ENCODE measurements at regions not wholly inside any gene's neighbourhood (a gene's known extent, or its start where the extent isn't known, plus 50 kb on each side); places are given as distances from the start of the nearest gene placed in this dataset.

DNA sequence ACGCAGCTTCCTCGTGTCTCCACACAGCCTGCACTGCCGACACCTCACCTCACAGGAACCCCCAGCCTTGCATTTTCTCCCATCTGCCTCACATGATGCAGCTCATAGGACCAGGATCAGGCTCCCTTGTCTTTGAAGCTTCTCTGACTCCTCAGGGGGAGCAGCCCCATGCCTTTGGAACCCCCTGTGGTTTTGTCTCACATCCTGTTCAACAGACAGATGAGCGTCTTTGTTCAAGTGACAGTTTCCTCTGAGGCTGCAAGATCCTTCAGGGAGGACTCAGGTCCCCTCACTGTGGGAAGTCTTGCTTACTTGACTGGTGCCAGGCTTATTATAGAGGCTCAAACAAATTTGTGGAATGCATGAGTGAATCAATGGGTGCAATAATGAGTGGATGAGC is 667.1 kb downstream of the INHBA start:
- peaks cover 3% of the 10 kb centered on the region for H3K9me3 Mint-ChIP-seq
- no peaks in the 10 kb centered on the region for H3K36me3 Mint-ChIP-seq (ENCODE audit: low read depth)
- no peak overlapping the region for H3K27ac Mint-ChIP-seq
- no peaks in the 10 kb centered on the region for H3K4me1 Mint-ChIP-seq (ENCODE audit: low read depth)
- no peak overlapping the region for H3K4me3 Mint-ChIP-seq
- no peaks in the 10 kb centered on the region for H3K27me3 Mint-ChIP-seq (ENCODE audit: low read depth)

DNA sequence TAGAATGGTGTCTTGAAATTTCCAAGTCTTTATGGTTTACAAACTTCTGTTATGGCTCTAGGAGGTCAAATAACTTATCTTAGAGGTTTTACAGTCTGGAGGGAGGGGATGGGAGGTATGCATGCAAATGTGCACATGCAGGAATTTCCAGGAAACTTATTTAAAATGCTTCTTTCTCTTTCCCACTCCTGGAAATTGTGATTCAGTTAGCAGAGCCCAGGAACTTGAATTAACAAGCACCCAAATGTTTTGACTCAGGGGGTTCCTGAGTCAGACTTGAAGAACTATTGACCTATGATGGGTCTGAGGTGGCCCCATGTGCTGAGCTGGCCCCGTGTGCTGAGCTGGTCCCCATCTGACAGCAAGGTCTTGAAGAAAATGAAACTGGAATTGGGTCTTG is 669.4 kb downstream of the INHBA start:
- Mint-ChIP-seq H3K4me3 (no peak overlapping the region), H3K9me3 (peaks cover 7% of the 10 kb centered on the region), H3K27me3 (ENCODE audit: low read depth) (no peaks in the 10 kb centered on the region), H3K4me1 (ENCODE audit: low read depth) (no peaks in the 10 kb centered on the region), H3K36me3 (ENCODE audit: low read depth) (no peaks in the 10 kb centered on the region), H3K27ac (no peak overlapping the region)

DNA sequence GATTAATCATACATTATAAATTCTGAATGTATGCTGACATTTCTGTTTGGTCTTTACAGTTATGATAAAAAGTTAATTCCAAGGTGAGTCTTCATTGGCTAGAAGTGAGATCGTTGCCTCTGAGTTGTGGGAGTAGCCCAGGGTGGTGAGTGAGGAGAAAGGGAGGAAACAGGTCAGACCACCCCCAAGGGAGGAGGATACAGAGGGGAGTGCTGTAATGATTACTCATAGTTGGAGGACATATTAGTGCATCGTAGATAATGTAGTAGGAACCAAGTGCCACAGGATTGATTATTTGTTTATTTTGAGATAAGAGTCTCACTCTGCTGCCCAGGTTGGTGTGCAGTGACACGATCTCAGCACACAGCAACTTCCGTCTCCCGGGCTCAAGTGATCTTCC is 672.2 kb downstream of the INHBA start:
- Mint-ChIP-seq H3K27me3 (ENCODE audit: low read depth) (no peaks in the 10 kb centered on the region), H3K9me3 (peaks cover 14% of the 10 kb centered on the region), H3K4me1 (ENCODE audit: low read depth) (no peaks in the 10 kb centered on the region), H3K36me3 (ENCODE audit: low read depth) (no peaks in the 10 kb centered on the region), H3K4me3 (no peak overlapping the region), H3K27ac (no peak overlapping the region)

DNA sequence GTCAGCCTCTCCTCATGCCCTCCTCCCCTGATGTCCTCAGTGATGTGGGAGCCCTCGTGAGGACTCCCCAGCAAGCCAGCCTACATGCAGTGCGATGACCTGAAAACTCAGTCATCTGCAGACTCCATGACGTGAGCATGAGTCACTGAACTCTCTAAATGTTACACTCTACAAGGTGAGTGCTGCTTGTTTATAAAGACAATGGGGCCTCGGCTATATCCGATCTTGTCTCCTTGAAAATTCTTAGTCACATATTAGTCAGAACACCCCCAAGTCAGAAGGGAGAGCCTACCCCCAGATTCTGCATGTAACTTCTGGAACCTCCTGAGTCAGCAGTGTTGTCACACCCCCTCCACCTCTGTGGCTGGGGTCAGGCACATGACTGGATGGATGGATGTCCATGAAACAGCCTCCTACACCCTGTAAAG is 673.8 kb downstream of the INHBA start:
- no peak overlapping the region for H3K27ac Mint-ChIP-seq
- H3K27me3 Mint-ChIP-seq (ENCODE audit: low read depth), result no peaks in the 10 kb centered on the region

DNA sequence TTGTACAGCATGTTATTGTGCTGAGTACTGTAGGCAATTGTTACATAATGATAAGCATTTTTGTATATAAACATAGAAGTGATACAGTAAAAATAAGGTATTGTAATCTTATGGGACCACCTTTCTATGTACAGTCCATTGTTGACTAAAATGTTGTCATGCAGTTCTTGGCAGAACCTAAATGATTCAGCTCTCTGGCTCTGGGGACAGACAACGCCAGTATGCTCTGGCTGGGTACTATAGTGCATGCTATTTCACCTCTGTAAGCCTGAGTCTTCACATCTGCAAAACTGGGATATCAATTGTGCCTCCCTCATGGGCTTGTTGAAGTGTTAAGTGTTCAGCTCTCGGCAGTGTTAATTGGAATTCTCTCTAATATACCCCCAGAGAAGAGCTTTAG is 674.3 kb downstream of the INHBA start:
- H3K27ac Mint-ChIP-seq, result no peak overlapping the region
- no peaks in the 10 kb centered on the region for H3K36me3 Mint-ChIP-seq (ENCODE audit: low read depth)
- H3K4me1 Mint-ChIP-seq (ENCODE audit: low read depth), result no peaks in the 10 kb centered on the region
- no peak overlapping the region for H3K4me3 Mint-ChIP-seq
- peaks cover 14% of the 10 kb centered on the region for H3K9me3 Mint-ChIP-seq
- H3K27me3 Mint-ChIP-seq (ENCODE audit: low read depth), result no peaks in the 10 kb centered on the region

More for the DNA sequence above, 673.8 kb downstream of the INHBA start:
- H3K36me3 Mint-ChIP-seq (ENCODE audit: low read depth), result no peaks in the 10 kb centered on the region
- H3K4me1 Mint-ChIP-seq (ENCODE audit: low read depth), result no peaks in the 10 kb centered on the region
- H3K4me3 Mint-ChIP-seq, result no peak overlapping the region
- H3K9me3 Mint-ChIP-seq, result peaks cover 14% of the 10 kb centered on the region

DNA sequence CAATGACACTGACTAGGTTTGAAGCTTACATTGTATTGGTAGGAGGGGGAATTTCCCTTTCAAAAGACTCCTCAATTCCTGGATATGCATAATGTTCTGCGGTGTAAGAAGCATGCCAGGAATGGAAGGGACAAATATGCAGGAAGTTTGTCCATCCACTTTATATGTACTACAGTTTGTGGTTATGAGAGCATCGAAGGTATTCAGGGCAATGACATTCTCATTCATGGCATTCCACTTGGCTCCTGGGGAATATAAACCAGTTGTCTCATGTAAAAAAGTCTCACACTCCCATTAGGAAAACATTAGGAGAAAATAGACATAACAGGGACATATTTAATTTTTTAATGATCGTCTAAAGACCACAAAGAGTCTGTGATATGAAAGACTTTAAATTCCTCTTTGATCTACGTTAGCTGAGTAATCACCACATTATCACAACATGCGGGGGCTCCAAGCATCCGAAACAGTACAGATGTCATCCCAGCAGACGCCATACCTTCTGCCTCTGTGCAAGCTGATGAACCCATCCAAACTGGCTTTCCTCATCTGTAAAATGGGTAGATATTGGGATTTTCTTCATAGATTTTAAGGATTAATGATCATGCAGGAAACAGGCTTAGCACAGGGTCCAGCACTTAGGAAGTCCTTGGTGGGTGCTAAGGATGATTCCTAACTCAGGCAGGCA is 675.3 kb downstream of the INHBA start:
- no peaks in the 10 kb centered on the region for H3K4me1 Mint-ChIP-seq (ENCODE audit: low read depth)
- no peak overlapping the region for H3K27ac Mint-ChIP-seq
- H3K27me3 Mint-ChIP-seq (ENCODE audit: low read depth), result no peaks in the 10 kb centered on the region
- no peaks in the 10 kb centered on the region for H3K36me3 Mint-ChIP-seq (ENCODE audit: low read depth)
- peaks cover 11% of the 10 kb centered on the region for H3K9me3 Mint-ChIP-seq
- H3K4me3 Mint-ChIP-seq, result no peak overlapping the region

DNA sequence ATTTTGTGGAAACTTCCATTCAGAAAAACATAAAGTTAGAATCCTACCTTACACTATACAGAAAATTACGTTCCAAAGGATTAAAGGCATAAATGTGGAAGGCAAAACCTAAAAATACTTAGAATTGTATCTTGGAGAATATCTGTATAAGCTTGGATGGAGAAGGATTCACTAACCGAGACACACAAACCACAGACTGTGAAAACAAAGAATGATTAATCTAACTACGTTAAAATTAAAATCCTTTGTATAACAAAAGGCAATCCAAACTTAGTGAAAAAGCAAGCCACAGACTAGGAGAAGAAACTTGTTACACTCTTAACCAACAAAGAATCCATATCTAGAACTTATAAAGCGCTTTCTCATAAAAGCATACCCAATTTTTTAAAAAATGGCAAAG is 678.8 kb downstream of the INHBA start:
- Mint-ChIP-seq H3K4me1 (ENCODE audit: low read depth) (no peaks in the 10 kb centered on the region), H3K36me3 (ENCODE audit: low read depth) (no peaks in the 10 kb centered on the region), H3K27ac (no peak overlapping the region), H3K27me3 (ENCODE audit: low read depth) (no peaks in the 10 kb centered on the region), H3K9me3 (peaks cover 6% of the 10 kb centered on the region), H3K4me3 (no peak overlapping the region)

DNA sequence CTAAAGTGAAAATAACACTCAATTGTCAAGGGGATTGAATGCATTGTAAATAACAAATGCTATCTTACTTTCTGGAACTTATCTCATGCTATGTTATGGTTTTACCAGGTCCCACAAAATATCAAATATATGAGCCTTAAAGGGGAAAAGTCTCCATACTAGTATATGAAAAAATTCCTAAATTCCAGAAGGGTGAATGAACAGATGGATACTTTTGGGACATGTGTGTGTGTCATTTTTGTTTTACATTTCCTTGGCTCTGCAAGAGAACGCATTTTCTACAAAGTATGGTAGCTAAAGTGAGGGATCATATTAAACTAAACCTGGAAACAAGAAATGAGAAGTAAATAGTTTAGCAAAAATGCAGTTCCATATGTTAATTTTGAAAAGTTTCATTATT is 682.8 kb downstream of the INHBA start:
- Mint-ChIP-seq H3K4me3 (no peak overlapping the region), H3K36me3 (ENCODE audit: low read depth) (no peaks in the 10 kb centered on the region), H3K9me3 (no peaks in the 10 kb centered on the region), H3K27ac (no peak overlapping the region), H3K27me3 (ENCODE audit: low read depth) (no peaks in the 10 kb centered on the region), H3K4me1 (ENCODE audit: low read depth) (no peaks in the 10 kb centered on the region)

DNA sequence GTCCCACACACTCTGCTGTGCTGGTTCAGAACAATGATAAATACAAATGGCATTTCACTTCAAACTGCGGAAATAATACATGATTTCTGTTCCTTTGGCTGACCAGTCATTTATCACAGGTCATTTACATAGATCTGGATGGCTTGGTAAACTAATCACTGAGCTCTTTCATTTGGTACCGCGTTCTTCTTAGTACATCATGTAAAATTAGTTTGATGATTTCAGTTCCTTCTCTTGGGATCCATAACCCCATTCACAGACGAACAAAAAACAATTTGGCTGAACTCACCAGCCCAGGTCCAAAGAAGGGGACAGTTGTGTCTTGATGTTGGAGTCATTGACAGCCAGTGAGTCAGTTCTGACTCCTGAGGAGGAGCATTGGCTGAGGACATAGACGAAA is 689.8 kb downstream of the INHBA start:
- no peaks in the 10 kb centered on the region for H3K36me3 Mint-ChIP-seq (ENCODE audit: low read depth)
- no peaks in the 10 kb centered on the region for H3K27me3 Mint-ChIP-seq (ENCODE audit: low read depth)
- no peak overlapping the region for H3K4me3 Mint-ChIP-seq
- peaks cover 4% of the 10 kb centered on the region for H3K9me3 Mint-ChIP-seq
- H3K27ac Mint-ChIP-seq, result no peak overlapping the region
- H3K4me1 Mint-ChIP-seq (ENCODE audit: low read depth), result no peaks in the 10 kb centered on the region

DNA sequence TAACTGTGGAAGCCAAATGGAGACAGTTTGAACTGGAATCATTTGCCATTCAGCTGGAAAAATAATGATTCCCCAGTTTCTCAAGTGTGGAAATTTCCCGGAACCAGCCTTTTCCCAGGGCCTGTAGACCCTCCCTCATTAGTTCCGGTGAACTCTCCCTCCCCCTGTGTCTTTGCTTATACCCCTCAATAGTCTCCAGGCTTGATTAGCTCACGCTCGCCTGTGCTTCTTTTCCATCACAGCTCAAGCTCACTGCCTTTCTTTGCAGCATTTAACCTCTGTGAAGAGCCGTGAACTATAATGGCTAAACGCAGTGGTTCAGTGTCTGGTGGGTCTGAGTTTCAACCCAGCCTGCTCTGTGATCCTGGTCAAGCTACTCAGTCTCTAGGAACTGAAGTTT is 690.8 kb downstream of the INHBA start:
- H3K36me3 Mint-ChIP-seq (ENCODE audit: low read depth), result no peaks in the 10 kb centered on the region
- no peak overlapping the region for H3K27ac Mint-ChIP-seq
- H3K4me1 Mint-ChIP-seq (ENCODE audit: low read depth), result no peaks in the 10 kb centered on the region
- H3K9me3 Mint-ChIP-seq, result peaks cover 4% of the 10 kb centered on the region
- no peaks in the 10 kb centered on the region for H3K27me3 Mint-ChIP-seq (ENCODE audit: low read depth)
- no peak overlapping the region for H3K4me3 Mint-ChIP-seq

DNA sequence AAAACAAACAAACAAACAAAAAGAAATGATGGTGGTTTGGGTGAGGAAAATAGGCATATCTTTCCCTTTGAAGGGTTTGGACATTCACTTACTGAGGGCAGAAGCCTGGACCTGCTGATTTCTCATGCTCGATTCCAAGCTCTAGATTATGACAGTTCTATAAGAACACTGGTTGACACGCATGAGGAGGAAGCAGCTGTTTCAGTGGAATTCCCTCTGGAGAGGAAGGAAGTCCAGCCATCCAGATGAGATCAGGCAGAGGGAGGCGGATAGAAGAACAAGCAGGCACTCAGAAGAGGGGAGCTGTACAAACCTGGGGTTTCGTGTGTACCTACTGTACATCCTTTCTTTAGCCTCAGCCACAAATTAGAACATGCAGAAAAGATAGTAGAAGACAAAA is 691.9 kb downstream of the INHBA start:
- Mint-ChIP-seq H3K4me3 (no peak overlapping the region), H3K36me3 (ENCODE audit: low read depth) (no peaks in the 10 kb centered on the region), H3K4me1 (ENCODE audit: low read depth) (no peaks in the 10 kb centered on the region), H3K27ac (no peak overlapping the region), H3K27me3 (ENCODE audit: low read depth) (no peaks in the 10 kb centered on the region), H3K9me3 (peaks cover 4% of the 10 kb centered on the region)

DNA sequence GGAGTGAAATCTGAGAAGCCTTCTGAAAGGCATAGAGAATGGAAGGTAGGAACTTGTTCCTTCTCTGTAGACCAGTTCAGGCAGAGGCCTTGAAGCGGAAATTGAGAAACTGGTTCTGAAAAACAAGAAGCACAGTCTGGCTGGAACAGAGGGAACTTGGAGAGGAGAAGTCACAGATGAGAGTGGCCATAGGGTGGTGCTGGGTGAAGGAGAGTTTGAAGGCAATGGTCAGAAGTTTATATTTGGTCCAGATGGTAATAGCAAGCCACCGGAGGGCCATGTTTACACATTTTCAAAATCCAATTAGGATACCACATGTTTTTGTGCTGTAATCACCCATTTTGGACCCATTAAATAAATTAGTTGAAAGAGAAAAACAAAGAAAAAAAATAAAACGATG is 692.5 kb downstream of the INHBA start:
- H3K4me3 Mint-ChIP-seq, result no peak overlapping the region

DNA sequence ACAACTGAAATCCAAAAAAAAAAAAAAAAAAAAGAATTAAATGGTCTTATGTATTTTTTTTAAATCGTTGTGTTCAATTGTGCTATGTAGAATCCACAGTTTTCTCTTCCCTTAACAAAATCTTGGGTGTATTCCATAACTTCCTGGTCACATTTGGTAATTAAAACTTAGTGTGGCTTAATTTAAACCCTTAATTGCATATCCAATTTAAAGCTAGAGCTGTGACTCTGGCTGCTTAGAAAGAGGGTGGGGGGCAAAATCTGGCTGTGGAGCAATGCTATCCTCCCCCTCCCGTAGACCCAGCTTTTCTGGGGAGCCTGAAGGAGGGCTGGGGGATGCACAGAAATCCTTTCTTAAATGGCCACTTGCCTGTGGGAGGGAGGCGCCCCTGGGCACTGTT is 695.1 kb downstream of the INHBA start:
- no peaks in the 10 kb centered on the region for H3K4me1 Mint-ChIP-seq (ENCODE audit: low read depth)
- no peak overlapping the region for H3K27ac Mint-ChIP-seq
- no peaks in the 10 kb centered on the region for H3K9me3 Mint-ChIP-seq
- no peak overlapping the region for H3K4me3 Mint-ChIP-seq
- H3K27me3 Mint-ChIP-seq (ENCODE audit: low read depth), result no peaks in the 10 kb centered on the region
- no peaks in the 10 kb centered on the region for H3K36me3 Mint-ChIP-seq (ENCODE audit: low read depth)

More for the DNA sequence above, 692.5 kb downstream of the INHBA start:
- Mint-ChIP-seq H3K36me3 (ENCODE audit: low read depth) (no peaks in the 10 kb centered on the region), H3K9me3 (peaks cover 4% of the 10 kb centered on the region), H3K4me1 (ENCODE audit: low read depth) (no peaks in the 10 kb centered on the region), H3K27ac (no peak overlapping the region), H3K27me3 (ENCODE audit: low read depth) (no peaks in the 10 kb centered on the region)

DNA sequence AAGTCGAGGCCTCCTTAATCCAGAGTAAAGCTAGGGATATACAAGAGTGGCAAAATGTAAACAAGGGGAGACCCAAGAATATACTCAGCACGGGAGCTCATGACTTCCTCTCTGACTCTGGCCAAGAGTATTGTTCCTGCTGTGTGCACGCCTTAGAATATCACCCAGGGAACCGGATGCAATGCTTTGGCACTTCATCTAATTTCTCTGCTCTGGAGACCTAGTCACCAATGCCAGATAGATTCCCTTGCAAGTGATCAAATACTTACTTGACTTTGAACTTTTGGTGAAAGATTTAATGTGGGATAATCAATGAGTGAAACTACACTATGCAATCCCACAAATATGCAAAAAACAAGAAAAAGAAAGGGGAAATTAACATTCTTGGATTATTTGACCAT is 695.5 kb downstream of the INHBA start:
- no peak overlapping the region for H3K27ac Mint-ChIP-seq
- H3K36me3 Mint-ChIP-seq (ENCODE audit: low read depth), result no peaks in the 10 kb centered on the region
- H3K4me3 Mint-ChIP-seq, result no peak overlapping the region
- no peaks in the 10 kb centered on the region for H3K9me3 Mint-ChIP-seq
- H3K27me3 Mint-ChIP-seq (ENCODE audit: low read depth), result no peaks in the 10 kb centered on the region
- no peaks in the 10 kb centered on the region for H3K4me1 Mint-ChIP-seq (ENCODE audit: low read depth)

DNA sequence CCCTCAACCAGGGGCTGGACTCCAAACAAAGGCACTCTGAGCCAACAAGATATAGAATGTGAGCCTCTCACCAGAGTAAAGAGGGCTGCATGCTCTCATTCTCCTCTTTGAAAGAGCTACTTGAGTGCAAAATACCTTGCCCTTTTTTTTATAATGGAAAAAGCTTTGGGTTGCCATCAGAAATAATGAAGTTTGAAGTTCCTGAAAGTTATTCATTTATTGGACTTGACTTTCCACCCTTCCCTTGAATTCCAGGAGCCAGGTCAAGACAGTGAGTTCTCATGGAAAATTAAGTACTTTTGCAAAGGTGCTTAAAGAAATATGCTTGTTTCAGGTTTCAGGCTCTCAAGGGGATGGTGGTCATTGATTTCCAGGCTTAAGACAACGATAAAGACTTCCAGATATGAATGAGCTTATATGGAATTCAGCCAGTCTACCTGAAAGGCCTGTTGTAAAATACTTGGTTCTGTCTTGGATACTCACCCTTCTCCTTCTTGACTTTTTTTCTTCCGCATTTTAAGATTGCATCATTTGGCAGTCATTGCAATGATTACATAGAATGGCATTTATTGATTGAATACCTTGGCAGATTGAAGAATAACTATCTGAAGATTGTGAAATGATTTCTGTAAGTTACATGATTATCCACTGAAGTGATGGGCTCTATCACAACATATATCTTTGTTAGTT is 696.4 kb downstream of the INHBA start:
- Mint-ChIP-seq H3K9me3 (no peaks in the 10 kb centered on the region), H3K36me3 (ENCODE audit: low read depth) (no peaks in the 10 kb centered on the region), H3K27me3 (ENCODE audit: low read depth) (no peaks in the 10 kb centered on the region), H3K4me3 (no peak overlapping the region), H3K27ac (no peak overlapping the region), H3K4me1 (ENCODE audit: low read depth) (no peaks in the 10 kb centered on the region)
